BLaER1 (cell line): ENCODE measurements at regions not wholly inside any gene's neighbourhood (a gene's known extent, or its start where the extent isn't known, plus 50 kb on each side); places are given as distances from the start of the nearest gene placed in this dataset.

Experiments
- H3K27ac ChIP-seq: shearing (Covaris generic); formaldehyde crosslinking; 2 replicates; pipeline ENCODE4 v1.8.1; 2022
- H3K27me3 ChIP-seq: shearing (Covaris generic); formaldehyde crosslinking; 2 replicates; pipeline ENCODE4 v1.8.1; 2022
- H3K36me3 ChIP-seq: shearing (Covaris generic); formaldehyde crosslinking; 2 replicates; pipeline ENCODE4 v1.8.1; 2022
- H3K4me1 ChIP-seq: shearing (Covaris generic); formaldehyde crosslinking; 2 replicates; pipeline ENCODE4 v1.8.1; 2022
- H3K4me2 ChIP-seq: shearing (Covaris generic); formaldehyde crosslinking; 2 replicates; pipeline ENCODE4 v1.8.1; 2022
- H3K4me3 ChIP-seq: shearing (Covaris generic); formaldehyde crosslinking; 2 replicates; pipeline ENCODE4 v1.8.1; 2022
- H3K9ac ChIP-seq: shearing (Covaris generic); formaldehyde crosslinking; 2 replicates; pipeline ENCODE4 v1.8.1; 2022
- H3K9me3 ChIP-seq: shearing (Covaris generic); formaldehyde crosslinking; 2 replicates; pipeline ENCODE4 v1.8.1; 2022
- H4K20me1 ChIP-seq: shearing (Covaris generic); formaldehyde crosslinking; 2 replicates; pipeline ENCODE4 v1.8.1; 2022
- Cebpa-rat ChIP-seq: shearing (Covaris generic); IDR thresholded peaks from 2 replicates; pipeline ENCODE4 v1.8.1; 2022

DNA sequence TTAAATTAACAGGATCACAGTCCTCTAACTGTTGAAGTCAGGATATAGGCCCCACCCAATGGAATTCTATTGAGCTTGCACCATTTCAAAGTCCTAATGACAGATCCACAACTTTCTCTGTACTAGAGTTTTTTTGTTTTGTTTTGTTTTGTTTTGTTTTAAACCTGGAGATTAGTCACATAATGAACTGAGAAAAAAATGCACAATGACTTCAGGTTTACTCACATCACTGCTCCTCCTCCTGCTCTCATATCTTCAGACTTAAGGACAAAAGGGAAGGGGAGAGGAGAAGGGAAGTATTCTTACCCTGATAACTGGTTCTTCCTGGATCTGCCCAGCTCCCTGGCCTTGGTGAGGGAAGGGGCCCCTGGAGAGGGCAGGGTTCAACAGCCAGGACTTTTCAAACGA, 208.2 kb upstream of the EPHA4 start:
- Histone ChIP-seq H3K36me3 (no peaks in the 10 kb centered on the region), H3K4me2 (no peak overlapping the region), H3K27me3 (no peaks in the 10 kb centered on the region), H3K9me3 (no peaks in the 10 kb centered on the region), H3K4me3 (no peak overlapping the region), H3K9ac (no peak overlapping the region), H4K20me1 (no peaks in the 10 kb centered on the region), H3K27ac (no peak overlapping the region), H3K4me1 (no peaks in the 10 kb centered on the region)
- TF ChIP-seq Cebpa-rat = no peak

DNA sequence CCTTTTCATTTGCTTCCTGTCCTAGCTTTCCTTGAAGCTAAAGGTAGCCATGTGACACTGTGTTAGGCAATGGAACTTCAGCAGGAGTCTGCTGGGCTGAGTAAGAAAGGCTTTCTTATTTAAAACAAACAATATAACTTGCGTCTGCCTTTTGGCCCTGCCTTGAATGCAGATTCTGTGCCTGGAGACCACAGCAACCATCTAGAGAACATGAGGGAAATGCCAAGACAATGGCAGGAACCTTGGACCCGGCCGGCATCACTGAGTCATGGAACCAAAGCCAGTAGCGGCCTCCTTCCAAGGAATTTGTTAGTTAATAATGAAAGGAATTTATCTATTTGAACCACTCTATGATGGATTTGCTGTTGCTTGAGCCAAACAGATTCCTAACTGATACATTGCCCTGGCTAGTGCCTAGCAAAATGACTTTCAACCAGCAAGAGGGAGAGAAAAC, 207.5 kb upstream of the EPHA4 start:
- Histone ChIP-seq H3K27me3 (no peaks in the 10 kb centered on the region), H3K27ac (no peak overlapping the region), H3K9ac (no peak overlapping the region), H3K4me1 (no peaks in the 10 kb centered on the region), H4K20me1 (no peaks in the 10 kb centered on the region), H3K4me2 (no peak overlapping the region), H3K36me3 (no peaks in the 10 kb centered on the region), H3K4me3 (no peak overlapping the region), H3K9me3 (no peaks in the 10 kb centered on the region)
- TF ChIP-seq Cebpa-rat = no peak

DNA sequence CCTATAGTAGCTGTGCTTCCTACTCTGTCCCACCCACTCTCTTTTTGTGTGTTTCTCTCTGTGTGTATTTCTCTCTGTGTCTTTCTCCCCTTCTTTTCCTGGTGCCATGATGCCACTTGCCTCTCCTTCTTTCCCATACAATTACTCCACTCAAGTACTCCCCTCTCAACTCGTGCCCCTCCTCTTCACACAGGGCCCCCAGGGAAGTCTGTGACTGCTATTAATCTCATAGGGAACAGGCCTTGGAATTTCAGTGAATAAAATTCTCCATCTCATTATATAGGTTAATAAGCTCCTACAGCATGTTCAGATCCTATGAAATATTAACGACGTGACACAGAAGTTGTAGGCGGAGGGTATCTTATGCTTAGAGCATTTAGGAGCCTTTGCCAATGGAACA, 205.9 kb upstream of the EPHA4 start:
- no peak overlapping the region for H3K27ac ChIP-seq
- TF ChIP-seq Cebpa-rat = no peak
- no peaks in the 10 kb centered on the region for H3K9me3 ChIP-seq
- H3K9ac ChIP-seq = no peak overlapping the region
- H3K4me2 ChIP-seq = no peak overlapping the region
- H3K4me3 ChIP-seq = no peak overlapping the region
- no peaks in the 10 kb centered on the region for H3K27me3 ChIP-seq
- no peaks in the 10 kb centered on the region for H3K4me1 ChIP-seq
- H3K36me3 ChIP-seq = no peaks in the 10 kb centered on the region
- no peaks in the 10 kb centered on the region for H4K20me1 ChIP-seq

DNA sequence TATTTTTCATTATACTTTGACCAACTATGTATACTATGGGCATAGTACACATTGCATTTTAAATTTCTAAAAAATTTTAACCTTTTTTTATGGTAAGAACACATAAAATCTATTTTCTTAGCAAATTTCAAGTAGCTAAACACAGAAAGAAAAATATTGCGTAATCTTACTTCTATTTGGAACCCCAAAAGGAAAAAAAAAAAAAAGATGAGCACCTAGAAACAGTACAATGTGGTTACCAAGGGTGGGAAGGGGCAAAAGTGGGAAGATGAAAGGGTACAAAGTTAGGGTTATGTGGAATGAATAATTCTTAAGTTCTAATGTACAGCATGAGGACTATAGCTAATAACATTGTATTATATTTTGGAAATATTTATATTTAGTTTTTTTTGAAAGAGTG, 205.0 kb upstream of the EPHA4 start:
- no peak overlapping the region for H3K9ac ChIP-seq
- H3K27me3 ChIP-seq = no peaks in the 10 kb centered on the region
- no peaks in the 10 kb centered on the region for H3K9me3 ChIP-seq
- no peak overlapping the region for H3K27ac ChIP-seq
- H3K36me3 ChIP-seq = no peaks in the 10 kb centered on the region
- no peak overlapping the region for H3K4me3 ChIP-seq
- TF ChIP-seq Cebpa-rat = no peak; the same call in 1 of the 2 replicates
- H3K4me2 ChIP-seq = no peak overlapping the region
- no peaks in the 10 kb centered on the region for H3K4me1 ChIP-seq
- H4K20me1 ChIP-seq = no peaks in the 10 kb centered on the region

DNA sequence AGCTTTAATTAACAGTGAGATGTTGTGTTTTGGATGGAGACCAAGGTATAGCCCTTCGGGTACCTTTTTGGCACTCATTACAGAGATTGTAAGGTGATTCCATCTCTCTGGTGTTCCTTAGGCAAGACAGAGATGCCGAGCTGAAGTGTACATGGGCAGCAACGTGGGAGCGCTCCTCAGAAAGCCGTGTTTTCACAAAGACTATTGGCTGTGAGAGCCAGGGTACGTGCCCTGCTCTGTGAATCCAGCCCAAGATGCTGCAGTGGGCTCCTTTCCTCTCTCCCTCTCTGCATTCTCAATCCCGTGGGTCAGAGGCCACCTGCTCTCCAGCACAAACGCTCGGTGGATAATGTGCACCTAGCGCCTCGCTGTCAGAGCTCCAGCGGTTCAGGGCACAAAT, 203.0 kb upstream of the EPHA4 start:
- H3K36me3 ChIP-seq = no peaks in the 10 kb centered on the region
- H3K9me3 ChIP-seq = no peaks in the 10 kb centered on the region
- no peak overlapping the region for H3K4me2 ChIP-seq
- no peak overlapping the region for H3K9ac ChIP-seq
- H3K27ac ChIP-seq = no peak overlapping the region
- no peaks in the 10 kb centered on the region for H3K4me1 ChIP-seq
- H4K20me1 ChIP-seq = no peaks in the 10 kb centered on the region
- H3K4me3 ChIP-seq = no peak overlapping the region
- TF ChIP-seq Cebpa-rat = no peak
- H3K27me3 ChIP-seq = no peaks in the 10 kb centered on the region

DNA sequence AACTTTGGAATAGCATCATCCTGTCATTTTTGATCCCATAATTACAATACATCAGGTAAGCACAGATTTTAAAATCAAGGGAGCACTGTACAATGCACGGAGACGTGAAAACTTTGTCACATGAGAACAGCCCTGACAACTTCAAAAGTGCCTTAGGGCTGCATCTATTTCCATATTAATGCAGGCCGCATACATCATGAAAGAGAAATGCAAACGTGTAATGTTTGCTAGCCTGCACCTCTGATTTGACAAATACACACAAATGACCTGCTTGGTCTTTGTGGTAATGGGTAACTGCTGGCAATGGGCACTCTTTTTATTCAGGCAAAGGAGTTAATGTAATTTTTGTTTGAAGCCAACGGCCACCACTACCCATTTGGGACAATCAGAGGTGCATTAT, 202.0 kb upstream of the EPHA4 start:
- Histone ChIP-seq H3K4me2 (no peak overlapping the region), H3K4me1 (no peaks in the 10 kb centered on the region), H3K4me3 (no peak overlapping the region), H3K36me3 (no peaks in the 10 kb centered on the region), H3K9ac (no peak overlapping the region), H3K9me3 (no peaks in the 10 kb centered on the region), H3K27me3 (no peaks in the 10 kb centered on the region), H3K27ac (no peak overlapping the region), H4K20me1 (no peaks in the 10 kb centered on the region)
- no peak for TF ChIP-seq Cebpa-rat

DNA sequence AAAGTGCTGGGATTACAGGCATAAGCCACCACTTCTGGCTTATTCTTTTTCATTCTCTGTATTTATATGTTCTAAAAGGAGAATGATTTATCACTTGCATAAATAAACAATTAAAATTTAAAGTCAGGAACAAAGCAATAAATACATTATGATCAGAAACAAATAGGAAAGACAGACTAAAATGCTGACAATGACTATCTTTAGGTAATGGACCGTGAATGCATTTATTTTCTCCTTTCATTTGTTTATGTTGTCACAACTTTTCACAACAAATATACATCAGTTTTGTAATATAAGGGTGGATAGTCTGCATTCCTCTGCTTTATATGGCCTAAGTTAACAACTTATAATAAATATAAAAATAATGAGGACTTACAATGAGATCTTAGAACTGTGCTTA, 199.2 kb upstream of the EPHA4 start:
- Histone ChIP-seq H3K9ac (no peak overlapping the region), H3K9me3 (no peaks in the 10 kb centered on the region), H3K4me3 (no peak overlapping the region), H3K36me3 (no peaks in the 10 kb centered on the region), H4K20me1 (no peaks in the 10 kb centered on the region), H3K27ac (no peak overlapping the region), H3K4me1 (no peaks in the 10 kb centered on the region), H3K4me2 (no peak overlapping the region), H3K27me3 (no peaks in the 10 kb centered on the region)
- TF ChIP-seq Cebpa-rat = no peak

DNA sequence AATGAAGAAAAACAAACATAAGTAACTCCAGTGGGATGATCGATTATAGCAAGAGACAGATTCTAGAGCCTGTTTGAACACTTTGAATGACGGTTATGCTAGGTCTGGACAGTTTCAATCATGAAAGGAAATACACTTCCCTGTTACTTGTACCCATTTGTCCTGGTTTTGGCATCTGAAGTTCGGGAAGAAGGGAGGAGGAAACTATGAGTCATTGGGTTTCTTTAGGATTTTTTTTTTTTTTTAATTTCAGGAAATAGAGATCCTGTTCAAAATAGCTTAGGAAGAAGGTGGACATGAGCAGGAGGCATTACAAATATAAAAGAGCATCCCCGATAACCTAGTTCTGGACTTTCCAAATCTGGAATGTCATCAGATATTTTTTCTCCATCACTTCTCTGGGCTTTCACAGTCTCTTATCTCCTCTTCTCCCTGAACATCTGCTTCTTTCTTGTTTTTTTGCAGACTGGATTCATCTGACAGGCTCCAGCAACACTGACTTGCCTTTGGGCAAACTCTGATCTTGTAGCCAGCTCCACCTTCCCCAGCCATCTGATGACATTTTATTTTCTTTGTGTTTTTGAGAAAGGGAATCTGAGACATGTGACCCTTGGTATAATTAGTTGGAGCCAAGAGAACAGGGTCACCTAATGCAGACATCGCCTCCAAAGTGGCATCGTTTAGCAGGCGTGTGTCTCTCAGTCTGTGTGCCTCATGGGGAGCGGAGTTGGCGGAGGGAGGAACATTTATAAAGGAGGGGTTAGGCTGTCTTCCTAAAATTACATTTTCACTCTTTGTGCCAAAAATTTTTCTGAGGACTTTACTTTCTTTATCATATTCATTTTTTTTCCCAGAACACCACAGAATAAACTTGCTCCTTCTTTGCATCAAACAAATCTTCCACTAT, 195.3 kb upstream of the EPHA4 start:
- TF ChIP-seq Cebpa-rat = no peak

DNA sequence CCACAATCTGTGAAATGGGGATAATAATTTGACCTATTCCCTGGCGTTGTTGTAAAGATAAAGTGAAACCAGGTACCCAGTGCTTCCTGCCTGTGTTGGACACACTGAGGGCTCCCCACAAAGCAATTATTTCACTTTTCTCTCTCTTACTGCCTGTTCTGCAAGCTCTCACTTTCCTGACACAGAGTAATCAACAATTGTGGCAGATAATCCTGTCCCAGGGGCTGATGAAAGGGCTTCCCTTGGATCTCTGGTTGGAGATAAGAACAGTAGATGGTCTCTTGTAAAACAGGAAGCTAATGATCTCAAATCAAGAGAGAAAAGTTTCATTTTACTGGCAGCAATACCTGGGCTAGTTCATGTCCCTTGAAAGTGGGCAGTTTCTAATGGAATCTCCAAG, 190.4 kb upstream of the EPHA4 start:
- peaks cover 9% of the 10 kb centered on the region; the same call in 1 of the 2 replicates for H3K4me1 ChIP-seq
- H3K4me3 ChIP-seq = no peak overlapping the region
- H3K36me3 ChIP-seq = no peaks in the 10 kb centered on the region
- H3K9me3 ChIP-seq = no peaks in the 10 kb centered on the region
- no peaks in the 10 kb centered on the region for H3K27me3 ChIP-seq
- no peak overlapping the region for H3K9ac ChIP-seq
- no peaks in the 10 kb centered on the region for H4K20me1 ChIP-seq
- no peak overlapping the region for H3K4me2 ChIP-seq
- no peak overlapping the region for H3K27ac ChIP-seq
- no peak for TF ChIP-seq Cebpa-rat

More for the DNA sequence above, 195.3 kb upstream of the EPHA4 start:
- Histone ChIP-seq H4K20me1 (no peaks in the 10 kb centered on the region), H3K4me1 (no peaks in the 10 kb centered on the region), H3K9ac (no peak overlapping the region), H3K4me2 (no peak overlapping the region), H3K27ac (no peak overlapping the region), H3K27me3 (no peaks in the 10 kb centered on the region), H3K9me3 (no peaks in the 10 kb centered on the region), H3K36me3 (no peaks in the 10 kb centered on the region), H3K4me3 (no peak overlapping the region)

DNA sequence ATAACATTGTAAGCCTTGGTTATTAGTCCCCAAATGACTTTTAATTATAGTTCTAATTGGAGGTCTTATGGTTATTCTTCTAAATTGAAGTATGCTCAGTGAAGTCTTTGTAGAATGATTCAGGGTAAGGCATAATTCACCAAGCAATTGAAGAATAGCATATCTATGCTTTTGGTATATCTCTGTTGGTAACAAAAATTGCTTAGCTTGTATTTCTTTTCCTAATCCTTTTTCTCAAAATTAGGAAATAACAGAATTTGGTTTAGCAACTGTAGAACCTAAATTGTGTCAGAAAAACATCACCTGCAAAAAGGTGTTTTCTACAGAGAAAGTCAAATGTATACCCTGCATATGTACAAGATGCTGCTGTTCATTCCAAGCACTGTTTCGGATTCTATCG, 189.2 kb upstream of the EPHA4 start:
- Histone ChIP-seq H3K27me3 (no peaks in the 10 kb centered on the region), H3K9me3 (no peaks in the 10 kb centered on the region), H3K4me3 (no peak overlapping the region), H3K36me3 (no peaks in the 10 kb centered on the region), H3K4me1 (peaks cover 9% of the 10 kb centered on the region; the same call in 1 of the 2 replicates), H3K27ac (no peak overlapping the region), H3K9ac (no peak overlapping the region), H3K4me2 (no peak overlapping the region), H4K20me1 (no peaks in the 10 kb centered on the region)
- no peak for TF ChIP-seq Cebpa-rat
